ENCODE measurements at regions not wholly inside any gene's neighbourhood (a gene's known extent, or its start where the extent isn't known, plus 50 kb on each side); places are given as distances from the start of the nearest gene placed in this dataset.

- no peak for TF ChIP-seq CTCF (tag by site-specific recombination; IDR thresholded peaks at IDR 0.05)
- TF ChIP-seq ZNF768 (tag by site-specific recombination; IDR thresholded peaks at IDR 0.05) = no peak
- TF ChIP-seq SETDB1 (IDR thresholded peaks at IDR 0.05; ENCODE audit: insufficient read length, low read length) = no peak
- TF ChIP-seq ZNF398 (tag by site-specific recombination; IDR thresholded peaks at IDR 0.05) = no peak
- TF ChIP-seq ZSCAN5A (tag by site-specific recombination; IDR thresholded peaks at IDR 0.05) = no peak
- TF ChIP-seq ZNF560 (tag by site-specific recombination; IDR thresholded peaks at IDR 0.05; ENCODE audit: borderline replicate concordance) = no peak
- TF ChIP-seq ZBTB7A (tag by site-specific recombination; IDR thresholded peaks at IDR 0.05; ENCODE audit: low read depth) = no peak
- no peak for TF ChIP-seq TSHZ1 (tag by site-specific recombination; IDR thresholded peaks at IDR 0.05; ENCODE audit: borderline replicate concordance)
- no peak for TF ChIP-seq ATF2 (tag by site-specific recombination; IDR thresholded peaks at IDR 0.05; ENCODE audit: low read depth)
Measured at GRCh38 chr19:28427376-28428083, 785.4 kb downstream of the UQCRFS1 start.
